Neural cell (in vitro differentiated cells): ENCODE measurements at regions not wholly inside any gene's neighbourhood (a gene's known extent, or its start where the extent isn't known, plus 50 kb on each side); places are given as distances from the start of the nearest gene placed in this dataset.

Experiments used
- POLR2AphosphoS5 ChIP-seq: IDR thresholded peaks from 2 replicates; pipeline ENCODE4 v1.6.1; 2012
- TF ChIP-seq, protein P1 (sequence below): fragments of 450-650 bp; IDR thresholded peaks from 2 replicates; pipeline ENCODE4 v1.5.1; 2014; ENCODE audit warnings: antibody characterized with exemption, mild to moderate bottlenecking, moderate library complexity; ENCODE audit not compliant: poor library complexity, severe bottlenecking

DNA sequence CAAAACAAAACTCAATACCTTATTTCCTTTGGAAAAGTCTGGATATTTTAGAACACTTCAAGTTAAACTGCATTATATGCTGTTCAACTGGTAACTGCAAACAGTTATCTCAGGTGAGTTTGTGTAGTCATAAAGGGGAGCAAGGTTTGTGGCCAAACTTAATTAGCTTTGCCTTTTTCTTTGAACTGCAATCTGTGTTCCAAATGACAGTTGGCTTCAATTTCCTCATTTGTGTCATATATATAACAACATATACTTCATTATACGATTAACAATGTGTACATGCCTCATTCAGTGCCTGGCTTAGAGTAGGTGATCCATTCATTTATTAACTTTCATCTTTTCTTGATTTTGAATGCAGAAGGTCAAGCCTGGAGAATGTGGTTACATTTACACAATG, 55.8 kb downstream of the KCNE4 start:
- TF ChIP-seq, protein P1, sequence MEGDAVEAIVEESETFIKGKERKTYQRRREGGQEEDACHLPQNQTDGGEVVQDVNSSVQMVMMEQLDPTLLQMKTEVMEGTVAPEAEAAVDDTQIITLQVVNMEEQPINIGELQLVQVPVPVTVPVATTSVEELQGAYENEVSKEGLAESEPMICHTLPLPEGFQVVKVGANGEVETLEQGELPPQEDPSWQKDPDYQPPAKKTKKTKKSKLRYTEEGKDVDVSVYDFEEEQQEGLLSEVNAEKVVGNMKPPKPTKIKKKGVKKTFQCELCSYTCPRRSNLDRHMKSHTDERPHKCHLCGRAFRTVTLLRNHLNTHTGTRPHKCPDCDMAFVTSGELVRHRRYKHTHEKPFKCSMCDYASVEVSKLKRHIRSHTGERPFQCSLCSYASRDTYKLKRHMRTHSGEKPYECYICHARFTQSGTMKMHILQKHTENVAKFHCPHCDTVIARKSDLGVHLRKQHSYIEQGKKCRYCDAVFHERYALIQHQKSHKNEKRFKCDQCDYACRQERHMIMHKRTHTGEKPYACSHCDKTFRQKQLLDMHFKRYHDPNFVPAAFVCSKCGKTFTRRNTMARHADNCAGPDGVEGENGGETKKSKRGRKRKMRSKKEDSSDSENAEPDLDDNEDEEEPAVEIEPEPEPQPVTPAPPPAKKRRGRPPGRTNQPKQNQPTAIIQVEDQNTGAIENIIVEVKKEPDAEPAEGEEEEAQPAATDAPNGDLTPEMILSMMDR, result no peak
- no peak for TF ChIP-seq POLR2AphosphoS5
